ENCODE measurements at regions not wholly inside any gene's neighbourhood (a gene's known extent, or its start where the extent isn't known, plus 50 kb on each side); places are given as distances from the start of the nearest gene placed in this dataset.

DNA sequence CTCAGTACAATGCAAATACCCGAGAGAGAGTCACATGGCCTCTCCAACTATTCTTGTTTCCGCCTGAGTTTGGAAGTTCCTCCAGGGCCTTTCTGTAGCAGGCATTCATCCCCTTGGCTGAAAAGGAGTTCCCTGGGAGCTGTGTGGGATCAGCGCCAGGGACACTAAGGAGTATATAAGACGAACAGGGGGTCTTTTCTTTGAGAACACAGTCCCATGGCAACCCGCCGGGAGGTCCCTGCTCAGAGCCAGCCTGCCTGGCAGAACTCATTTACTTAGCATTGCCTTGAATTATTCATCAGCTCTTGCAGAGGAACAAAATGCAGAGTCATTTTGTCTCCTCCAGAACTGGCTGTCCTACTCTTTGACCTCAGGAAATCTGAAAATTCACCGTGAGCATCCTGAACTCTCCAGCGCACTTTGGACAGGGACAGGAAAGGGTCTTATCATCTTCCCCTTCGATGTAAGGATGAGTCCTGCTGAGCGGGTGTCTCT lies 120.4 kb upstream of the OSMR start:
- peaks cover 1 to 2% of the 10 kb centered on the region in 2 experiments for H3K27me3 ChIP-seq (ENCODE audit: control insufficient read depth in 2 of 2, insufficient read depth in 2 of 2, low read length in 2 of 2)
- no peak overlapping the region for H3K27ac ChIP-seq (ENCODE audit: insufficient read depth, low read depth, low read length)
- no peaks in the 10 kb centered on the region for H4K20me1 ChIP-seq (replicated peaks; ENCODE audit: control insufficient read depth, extremely low read depth, insufficient read depth, low read length)
- dilution Hi-C loops (cut with MboI; ENCODE audit: extremely low pct_ligation_motif_present, low sequenced_read_pairs): no loop called here
- ChIA-PET POLR2A (interaction anchor here (0.6 kb wide), 1 partner anchor 280 kb away, joined by 4 read pairs; no protein-coding TSS in a partner anchor), CTCF (interaction anchor here (0.9 to 1.2 kb wide), 2 partner anchors 84 to 284 kb away, joined by 3 read pairs; no protein-coding TSS in a partner anchor)
- no peaks in the 10 kb centered on the region for H3K9me1 ChIP-seq (replicated peaks; ENCODE audit: control insufficient read depth, extremely low read depth, insufficient read depth, low read length)
- no peaks in the 10 kb centered on the region for H3K79me2 ChIP-seq (ENCODE audit: control insufficient read depth, insufficient read depth, low read length)
- no peaks in the 10 kb centered on the region for H3K9me3 ChIP-seq (replicated peaks; ENCODE audit: control insufficient read depth, insufficient read depth, low read length)
- FAIRE-seq (no peak), DNase-seq (ENCODE audit: low read depth, low spot score) (no peak)
- H3K9ac ChIP-seq (replicated peaks; ENCODE audit: extremely low read depth, insufficient read depth, low read length): no peak overlapping the region
- H3K36me3 ChIP-seq (ENCODE audit: control insufficient read depth in 2 of 2, extremely low read depth in 1 of 2, insufficient read depth in 2 of 2, low read length in 2 of 2): no peaks in the 10 kb centered on the region
- H3K4me3 ChIP-seq (replicated peaks in 1 of 3; ENCODE audit: insufficient read depth in 1 of 3, low read depth in 1 of 3, low read length in 3 of 3): no peak overlapping the region
- no TSS peak for BruUV-seq (replicated peaks)
- no peak overlapping the region for H3K4me2 ChIP-seq (ENCODE audit: insufficient read depth, low read length)
- H3K4me1 ChIP-seq (ENCODE audit: control insufficient read depth, extremely low read depth, insufficient read depth, low read length): no peaks in the 10 kb centered on the region
- intact Hi-C loops (cut with micrococcal nuclease): loop anchor here (5.0 kb wide), 1 partner anchor 57 kb away; no protein-coding TSS in a partner anchor
- no peak for TF ChIP-seq POLR2A (IDR thresholded peaks at IDR 0.05; ENCODE audit: low read depth, low read length)
- TF ChIP-seq GATA2 (IDR thresholded peaks at IDR 0.05; ENCODE audit: insufficient read depth, insufficient read length, low read depth, low read length): no peak
- no peak for TF ChIP-seq MYC (IDR thresholded peaks at IDR 0.05; ENCODE audit: low read depth, low read length)
- no peak for TF ChIP-seq FOS (IDR thresholded peaks at IDR 0.05; ENCODE audit: borderline replicate concordance, insufficient read depth, low read length)
- TF ChIP-seq CTCF (IDR thresholded peaks at IDR 0.05; ENCODE audit: extremely low read depth in 1 of 2, insufficient read depth in 1 of 2, low read depth in 1 of 2, low read length in 2 of 2): no peak
- no peak for TF ChIP-seq EZH2 (IDR thresholded peaks at IDR 0.05; ENCODE audit: borderline replicate concordance, low read depth, low read length, severe bottlenecking)
- no peak for TF ChIP-seq POLR2AphosphoS5 (IDR thresholded peaks at IDR 0.05; ENCODE audit: insufficient read depth, low read depth, low read length)
- TF ChIP-seq, protein P1, sequence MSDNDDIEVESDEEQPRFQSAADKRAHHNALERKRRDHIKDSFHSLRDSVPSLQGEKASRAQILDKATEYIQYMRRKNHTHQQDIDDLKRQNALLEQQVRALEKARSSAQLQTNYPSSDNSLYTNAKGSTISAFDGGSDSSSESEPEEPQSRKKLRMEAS (IDR thresholded peaks at IDR 0.05; ENCODE audit: insufficient read depth, insufficient read length): no peak
- no peak for TF ChIP-seq JUN (IDR thresholded peaks at IDR 0.05; ENCODE audit: borderline replicate concordance, insufficient read depth, insufficient read length, low read depth)
- H2AFZ ChIP-seq (ENCODE audit: low read depth, low read length): no peak overlapping the region
